H1 (cell line): ENCODE measurements at regions not wholly inside any gene's neighbourhood (a gene's known extent, or its start where the extent isn't known, plus 50 kb on each side); places are given as distances from the start of the nearest gene placed in this dataset.

Source experiments
- CTCF ChIA-PET: fragments of 300-600 bp; sonication (Branson Sonifier 250); formaldehyde crosslinking; loops from one replicate; lab custom pipeline; 2021; ENCODE audit not compliant: partially characterized antibody; lab: Charles Lee
- POLR2A ChIA-PET: fragments of 300-600 bp; sonication (Branson Sonifier 250); formaldehyde crosslinking; loops from one replicate; lab custom pipeline; 2021; ENCODE audit warnings: inconsistent platforms; ENCODE audit not compliant: partially characterized antibody; lab: Charles Lee
- DNase-seq, 2 experiments: peaks; one replicate each; pipeline versions ENCODE4 v3.0.0 to v3.0.0-alpha.2; 2010 to 2022; ENCODE audit warnings: low spot score in 2 of 2, low read depth in 1 of 2, mixed read lengths in 1 of 2
- FAIRE-seq: peaks from 2 replicates; lab custom pipeline; 2011; peaks lifted over from hg19 to GRCh38; lab: Jason Lieb, UNC
- H2AFZ ChIP-seq: 2 replicates; pipeline ENCODE4 v1.8.1; 2012; ENCODE audit warnings: low read length, inconsistent platforms
- H2AK5ac ChIP-seq: 2 replicates; pipeline ENCODE4 v1.6.1; 2013; ENCODE audit warnings: low read depth, low read length
- H2BK120ac ChIP-seq: replicated peaks from 2 replicates; pipeline ENCODE3; 2013; ENCODE audit warnings: low read depth, low read length, inconsistent platforms
- H2BK12ac ChIP-seq: 2 replicates; pipeline ENCODE4 v1.6.1; 2013; ENCODE audit warnings: low read depth, low read length
- H2BK15ac ChIP-seq: 2 replicates; pipeline ENCODE4 v1.6.1; 2013; ENCODE audit warnings: low read length
- H2BK20ac ChIP-seq: 2 replicates; pipeline ENCODE4 v1.6.1; 2013; ENCODE audit warnings: low read length
- H2BK5ac ChIP-seq: 2 replicates; pipeline ENCODE4 v1.6.1; 2013; ENCODE audit warnings: low read depth, low read length
- H3K14ac ChIP-seq: 2 replicates; pipeline ENCODE4 v1.6.1; 2013; ENCODE audit warnings: inconsistent platforms; ENCODE audit not compliant: insufficient read length
- H3K18ac ChIP-seq: 2 replicates; pipeline ENCODE4 v1.6.1; 2013; ENCODE audit warnings: low read length; ENCODE audit errors: extremely low read depth
- H3K23ac ChIP-seq: 2 replicates; pipeline ENCODE4 v1.6.1; 2013; ENCODE audit warnings: inconsistent platforms; ENCODE audit not compliant: insufficient read length
- H3K23me2 ChIP-seq: 2 replicates; pipeline ENCODE4 v1.6.1; 2013; ENCODE audit warnings: low read depth, low read length
- H3K27ac ChIP-seq: 2 replicates; pipeline ENCODE4 v1.6.1; 2011; ENCODE audit warnings: low read depth, low read length, inconsistent platforms
- H3K27me3 ChIP-seq, 4 experiments: replicated peaks in 1 of 4; 1 replicate in 1 of 4; 2 replicates in 3 of 4; pipeline versions ENCODE4 v1.6.1 to v1.8.1; 2011 to 2013; ENCODE audit warnings: low read length in 3 of 4, mild to moderate bottlenecking in 3 of 4, inconsistent platforms in 2 of 4, mixed read lengths in 2 of 4, moderate library complexity in 1 of 4; ENCODE audit not compliant: control insufficient read depth in 3 of 4, insufficient read depth in 3 of 4; ENCODE audit errors: extremely low read depth in 1 of 4
- H3K36me3 ChIP-seq, 4 experiments: 2 replicates each; pipeline versions ENCODE4 v1.6.1 to v1.8.1; 2011 to 2013; ENCODE audit warnings: mild to moderate bottlenecking in 4 of 4, low read length in 3 of 4, moderate library complexity in 2 of 4, control low read depth in 1 of 4, inconsistent platforms in 1 of 4; ENCODE audit not compliant: insufficient read depth in 4 of 4, control insufficient read depth in 2 of 4
- H3K4ac ChIP-seq: replicated peaks from 2 replicates; pipeline ENCODE3; 2013; ENCODE audit warnings: low read length, low read depth, mixed read lengths, inconsistent platforms; ENCODE audit not compliant: insufficient read length
- H3K4me1 ChIP-seq, 4 experiments: replicated peaks in 1 of 4; 1 replicate in 1 of 4; 2 replicates in 3 of 4; pipeline versions ENCODE4 v1.6.1 to v1.8.1; 2011 to 2013; ENCODE audit warnings: low read length in 3 of 4, inconsistent platforms in 2 of 4, mixed read lengths in 1 of 4; ENCODE audit not compliant: insufficient read depth in 4 of 4, control insufficient read depth in 3 of 4
- H3K4me2 ChIP-seq, 2 experiments: 2 replicates each; pipeline versions ENCODE4 v1.6.1 to v1.8.1; 2011 to 2013; ENCODE audit warnings: low read depth in 2 of 2, low read length in 2 of 2, control low read depth in 1 of 2, inconsistent platforms in 1 of 2, mild to moderate bottlenecking in 1 of 2; ENCODE audit not compliant: insufficient read depth in 1 of 2
- H3K4me3 ChIP-seq, 4 experiments: fragments of 200-600, 300-600 bp in 1 of 4; sonication (generic), shearing (Covaris generic), sonication (Bioruptor Twin) in 1 of 4; 2 replicates each; pipeline versions ENCODE4 v1.5.1 to v1.8.1; 2011 to 2016; ENCODE audit warnings: low read length in 4 of 4, low read depth in 3 of 4, control low read depth in 2 of 4, inconsistent platforms in 2 of 4, mild to moderate bottlenecking in 2 of 4, mixed read lengths in 1 of 4, moderate library complexity in 1 of 4; ENCODE audit not compliant: insufficient read depth in 2 of 4; ENCODE audit errors: extremely low read depth in 1 of 4
- H3K56ac ChIP-seq: replicated peaks from 2 replicates; pipeline ENCODE3; 2013; ENCODE audit warnings: low read depth, mild to moderate bottlenecking, mixed read lengths, low read length, inconsistent platforms; ENCODE audit not compliant: insufficient read length
- H3K79me1 ChIP-seq: 2 replicates; pipeline ENCODE4 v1.6.1; 2013; ENCODE audit warnings: low read depth, low read length, control low read depth
- H3K79me2 ChIP-seq, 2 experiments: 2 replicates each; pipeline versions ENCODE4 v1.6.1 to v1.8.1; 2012 to 2013; ENCODE audit warnings: low read length in 2 of 2, mild to moderate bottlenecking in 2 of 2, inconsistent platforms in 1 of 2; ENCODE audit not compliant: insufficient read depth in 2 of 2, control insufficient read depth in 1 of 2
- H3K9ac ChIP-seq, 4 experiments: replicated peaks in 1 of 4; 1 replicate in 1 of 4; 2 replicates in 3 of 4; pipeline versions ENCODE4 v1.6.1 to v1.8.1; 2011 to 2013; ENCODE audit warnings: low read depth in 3 of 4, low read length in 3 of 4, control low read depth in 2 of 4, mild to moderate bottlenecking in 2 of 4, moderate library complexity in 2 of 4, inconsistent platforms in 1 of 4; ENCODE audit errors: extremely low read depth in 1 of 4
- H3K9me3 ChIP-seq, 2 experiments: 2 replicates each; pipeline versions ENCODE4 v1.6.1 to v1.8.1; 2012 to 2013; ENCODE audit warnings: mild to moderate bottlenecking in 2 of 2, moderate library complexity in 2 of 2, control low read depth in 1 of 2, inconsistent platforms in 1 of 2, low read depth in 1 of 2, low read length in 1 of 2, mixed read lengths in 1 of 2; ENCODE audit not compliant: insufficient read depth in 2 of 2
- H4K20me1 ChIP-seq, 2 experiments: replicated peaks in 1 of 2; 2 replicates each; pipeline versions ENCODE3 to v1.8.1; 2011 to 2013; ENCODE audit warnings: inconsistent platforms in 2 of 2, low read length in 2 of 2, mild to moderate bottlenecking in 1 of 2; ENCODE audit not compliant: insufficient read depth in 2 of 2, control insufficient read depth in 1 of 2
- H4K5ac ChIP-seq: 2 replicates; pipeline ENCODE4 v1.6.1; 2013; ENCODE audit warnings: low read length, low read depth, mixed read lengths, inconsistent platforms; ENCODE audit not compliant: insufficient read length
- H4K8ac ChIP-seq: 2 replicates; pipeline ENCODE4 v1.8.0; 2013; ENCODE audit warnings: mild to moderate bottlenecking, moderate library complexity, low read length, inconsistent platforms; ENCODE audit not compliant: insufficient read depth; ENCODE audit errors: extremely low read depth
- H4K91ac ChIP-seq: replicated peaks from 2 replicates; pipeline ENCODE3; 2013; ENCODE audit warnings: low read length, mixed read lengths, inconsistent platforms; ENCODE audit not compliant: insufficient read length
- BCL11A ChIP-seq, 2 experiments: IDR thresholded peaks; one replicate each; pipeline ENCODE4 v1.6.1; 2011; ENCODE audit warnings: low read depth in 2 of 2, low read length in 2 of 2, mild to moderate bottlenecking in 2 of 2
- GABPA ChIP-seq: IDR thresholded peaks from 2 replicates; pipeline ENCODE4 v1.6.1; 2011; ENCODE audit warnings: mild to moderate bottlenecking, low read length, moderate library complexity, borderline replicate concordance; ENCODE audit not compliant: insufficient read depth
- GTF2F1 ChIP-seq: IDR thresholded peaks from 2 replicates; pipeline ENCODE4 v1.6.1; 2012; ENCODE audit warnings: low read depth, low read length, improper control_type of control experiment, borderline replicate concordance
- MAFK ChIP-seq: IDR thresholded peaks from 2 replicates; pipeline ENCODE4 v1.6.1; 2012; ENCODE audit warnings: low read depth, mild to moderate bottlenecking, improper control_type of control experiment, low read length
- NRF1 ChIP-seq: IDR thresholded peaks from 2 replicates; pipeline ENCODE4 v1.6.1; 2011; ENCODE audit warnings: mild to moderate bottlenecking, low read depth, low read length, improper control_type of control experiment
- POU5F1 ChIP-seq: IDR thresholded peaks from 2 replicates; pipeline ENCODE4 v1.6.1; 2011; ENCODE audit warnings: low read depth, mild to moderate bottlenecking, low read length, moderate library complexity
- RBBP5 ChIP-seq: IDR thresholded peaks from 2 replicates; pipeline ENCODE4 v1.7.1; 2012; ENCODE audit warnings: low read depth, mild to moderate bottlenecking, inconsistent platforms, low read length, moderate library complexity, borderline replicate concordance
- SIN3A ChIP-seq, 2 experiments: IDR thresholded peaks in 1 of 2; conservative IDR thresholded peaks in 1 of 2; 2 replicates each; pipeline ENCODE4 v1.6.1; 2011 to 2012; ENCODE audit warnings: low read length in 2 of 2, improper control_type of control experiment in 1 of 2, low read depth in 1 of 2, mild to moderate bottlenecking in 1 of 2
- SIRT6 ChIP-seq: IDR thresholded peaks from one replicate; pipeline ENCODE4 v1.7.1; 2012; ENCODE audit warnings: low read length, inconsistent platforms
- SP1 ChIP-seq: IDR thresholded peaks from 2 replicates; pipeline ENCODE4 v1.6.1; 2011; ENCODE audit warnings: low read depth, low read length
- SRF ChIP-seq: IDR thresholded peaks from 2 replicates; pipeline ENCODE4 v1.6.1; 2011; ENCODE audit warnings: mild to moderate bottlenecking, low read depth, low read length, moderate library complexity
- TAF1 ChIP-seq: IDR thresholded peaks from 2 replicates; pipeline ENCODE4 v1.6.1; 2011; ENCODE audit warnings: mild to moderate bottlenecking, low read depth, low read length
- TAF7 ChIP-seq: optimal IDR thresholded peaks from 2 replicates; pipeline ENCODE3; 2011; ENCODE audit warnings: low read depth, mild to moderate bottlenecking, inconsistent platforms, low read length, moderate library complexity, borderline replicate concordance
- TCF12 ChIP-seq: IDR thresholded peaks from 2 replicates; pipeline ENCODE4 v1.6.1; 2011; ENCODE audit warnings: low read depth, mild to moderate bottlenecking, low read length
- WGBS, 2 experiments: shearing (Covaris generic) in 1 of 2; methylation state at CpG; one replicate each; pipeline versions ENCODE4 v1.1.6 to v1.1.7; 2013 to 2015; ENCODE audit warnings: low lambda C conversion rate in 2 of 2, mixed read lengths in 2 of 2, inconsistent platforms in 1 of 2, low coverage in 1 of 2, missing lambda C conversion rate in 1 of 2; ENCODE audit not compliant: insufficient replicate concordance in 2 of 2, insufficient coverage in 1 of 2, insufficient read length in 1 of 2; ENCODE audit errors: extremely low coverage in 1 of 2, missing lambda C conversion rate in 1 of 2; 5-methylcytosine and 5-hydroxymethylcytosine counted together

GRCh38 chr1:4149281-4149680 is 249.2 kb upstream of the C1orf174 start:
- no peak overlapping the region for H2BK12ac ChIP-seq
- H3K23ac ChIP-seq = no peak overlapping the region
- H4K8ac ChIP-seq = no peak overlapping the region
- no peaks in the 10 kb centered on the region for H3K79me1 ChIP-seq
- no peaks in the 10 kb centered on the region for H3K79me2 ChIP-seq
- POLR2A ChIA-PET = no interaction called here
- H3K4me3 ChIP-seq = no peak overlapping the region
- WGBS, 2 experiments = 94% methylated on average over 7 of the region's 7 CpGs; no CpG with 5 or more reads in 1 of the 2 experiments
- no peaks in the 10 kb centered on the region for H3K27me3 ChIP-seq
- no peak overlapping the region for H3K18ac ChIP-seq
- no peak overlapping the region for H4K91ac ChIP-seq
- no peak for FAIRE-seq
- H3K36me3 ChIP-seq = no peaks in the 10 kb centered on the region; a peak in 1 of 8 replicates
- H2BK15ac ChIP-seq = no peak overlapping the region
- H2AK5ac ChIP-seq = no peak overlapping the region
- no peak overlapping the region for H2AFZ ChIP-seq
- H2BK20ac ChIP-seq = no peak overlapping the region
- H3K14ac ChIP-seq = no peak overlapping the region
- no peak overlapping the region for H3K9ac ChIP-seq
- TF ChIP-seq TAF1 = no peak
- TF ChIP-seq BCL11A (IDR thresholded peaks at IDR 0.05; ENCODE audit: low read depth in 2 of 2, low read length in 2 of 2) = no peak
- no peak for TF ChIP-seq SRF
- TF ChIP-seq SIRT6 = no peak
- no peak for TF ChIP-seq SIN3A (conservative IDR thresholded peaks at IDR 0.05 in 1 of 2, IDR thresholded peaks at IDR 0.05 in 1 of 2; ENCODE audit: low read depth in 1 of 2, low read length in 2 of 2)
- TF ChIP-seq GTF2F1 = no peak
- TF ChIP-seq RBBP5 = no peak
- no peak for TF ChIP-seq SP1
- TF ChIP-seq POU5F1 = no peak
- no peak for TF ChIP-seq TCF12
- TF ChIP-seq GABPA = no peak
- TF ChIP-seq TAF7 = no peak
- TF ChIP-seq MAFK = no peak
- TF ChIP-seq NRF1 = no peak
- no peak overlapping the region for H3K27ac ChIP-seq
- CTCF ChIA-PET = no interaction called here
- no peak overlapping the region for H2BK5ac ChIP-seq
- no peak overlapping the region for H3K4me2 ChIP-seq
- H3K23me2 ChIP-seq = peaks cover 4% of the 10 kb centered on the region
- H2BK120ac ChIP-seq = no peak overlapping the region
- H3K56ac ChIP-seq = no peak overlapping the region
- H3K4me1 ChIP-seq = peaks cover 2 to 4% (median 3%) of the 10 kb centered on the region in 4 experiments; a peak in 4 of 7 replicates
- no peak overlapping the region for H4K5ac ChIP-seq
- no peaks in the 10 kb centered on the region for H3K9me3 ChIP-seq
- no peak for DNase-seq
- no peak overlapping the region for H3K4ac ChIP-seq
- H4K20me1 ChIP-seq = peaks cover 0 to 4% of the 10 kb centered on the region in 2 experiments
